IMR-90 (cell line): ENCODE measurements at regions not wholly inside any gene's neighbourhood (a gene's known extent, or its start where the extent isn't known, plus 50 kb on each side); places are given as distances from the start of the nearest gene placed in this dataset.

ENCODE experiments used
- ATAC-seq: fragments of 200-7000 bp; cut with Tn5 transposase; 2 replicates; pipeline ENCODE4 v1.9.1; 2020; ENCODE audit warnings: low read depth, mild to moderate bottlenecking, moderate library complexity
- BruUV-seq: library from RNA; stranded (reverse); fragments of 400-500 nt; replicated peaks from 2 replicates; lab custom pipeline; 2021; lab: Mats Ljungman, UMichigan
- CTCF ChIA-PET: fragments of 300-600 bp; formaldehyde crosslinking; extraction: SDS; loops from one replicate; lab custom pipeline; 2021; ENCODE audit warnings: antibody characterized with exemption; lab: Yijun Ruan, JAX
- POLR2A ChIA-PET: fragments of 300-600 bp; sonication (Branson Sonifier 250); formaldehyde crosslinking; loops from one replicate; lab custom pipeline; 2022; ENCODE audit warnings: antibody characterized with exemption; ENCODE audit not compliant: unreplicated experiment; lab: Charles Lee
- DNase-seq: peaks from one replicate; pipeline ENCODE4 v3.0.0; 2013
- H2AFZ ChIP-seq: replicated peaks from 2 replicates; pipeline ENCODE3; 2013; ENCODE audit warnings: low read length, mild to moderate bottlenecking; ENCODE audit not compliant: poor library complexity
- H2AK5ac ChIP-seq: 2 replicates; pipeline ENCODE4 v1.6.1; 2013; ENCODE audit warnings: low read depth, low read length, inconsistent platforms
- H2AK9ac ChIP-seq: replicated peaks from 2 replicates; pipeline ENCODE3; 2013; ENCODE audit warnings: mild to moderate bottlenecking, low read depth, low read length, moderate library complexity; ENCODE audit not compliant: poor library complexity
- H2BK120ac ChIP-seq: 2 replicates; pipeline ENCODE4 v1.6.1; 2013; ENCODE audit warnings: low read depth, low read length, inconsistent platforms
- H2BK15ac ChIP-seq: 3 replicates; pipeline ENCODE4 v1.6.1; 2013; ENCODE audit warnings: low read depth, low read length, inconsistent platforms
- H2BK20ac ChIP-seq: 2 replicates; pipeline ENCODE4 v1.6.1; 2013; ENCODE audit warnings: low read depth, mild to moderate bottlenecking, inconsistent platforms, low read length, moderate library complexity
- H2BK5ac ChIP-seq: 2 replicates; pipeline ENCODE4 v1.6.1; 2013; ENCODE audit warnings: mild to moderate bottlenecking, low read depth, low read length, inconsistent platforms; ENCODE audit not compliant: poor library complexity, severe bottlenecking
- H3K14ac ChIP-seq: replicated peaks from 2 replicates; pipeline ENCODE4 v1.6.1; 2013; ENCODE audit warnings: low read depth, low read length, inconsistent platforms
- H3K18ac ChIP-seq: 2 replicates; pipeline ENCODE4 v1.6.1; 2013; ENCODE audit warnings: low read depth, low read length, control low read depth
- H3K23ac ChIP-seq: 2 replicates; pipeline ENCODE4 v1.6.1; 2013; ENCODE audit warnings: low read depth, low read length, inconsistent platforms
- H3K27ac ChIP-seq: 2 replicates; pipeline ENCODE4 v1.5.1; 2013; ENCODE audit warnings: mild to moderate bottlenecking, control low read depth, low read length; ENCODE audit not compliant: insufficient read depth
- H3K27me3 ChIP-seq: 2 replicates; pipeline ENCODE4 v1.6.1; 2013; ENCODE audit warnings: low read length; ENCODE audit not compliant: control insufficient read depth, insufficient read depth
- H3K36me3 ChIP-seq: 2 replicates; pipeline ENCODE4 v1.6.1; 2013; ENCODE audit warnings: low read length, mixed read lengths; ENCODE audit not compliant: control insufficient read depth, insufficient read depth
- H3K4ac ChIP-seq: 2 replicates; pipeline ENCODE4 v1.6.1; 2013; ENCODE audit warnings: low read depth, low read length, inconsistent platforms
- H3K4me1 ChIP-seq: 2 replicates; pipeline ENCODE4 v1.6.1; 2013; ENCODE audit warnings: low read length, mixed read lengths; ENCODE audit not compliant: control insufficient read depth, insufficient read depth
- H3K4me2 ChIP-seq: 2 replicates; pipeline ENCODE4 v1.6.1; 2013; ENCODE audit warnings: low read depth, mild to moderate bottlenecking, control low read depth, low read length, moderate library complexity
- H3K4me3 ChIP-seq: 2 replicates; pipeline ENCODE4 v1.5.1; 2013; ENCODE audit warnings: low read depth, mild to moderate bottlenecking, control low read depth, low read length, moderate library complexity; ENCODE audit not compliant: insufficient read depth
- H3K56ac ChIP-seq: 2 replicates; pipeline ENCODE4 v1.6.1; 2013; ENCODE audit warnings: low read length, inconsistent platforms; ENCODE audit not compliant: insufficient read depth; ENCODE audit errors: extremely low read depth
- H3K79me1 ChIP-seq, 2 experiments: 2 replicates each; pipeline ENCODE4 v1.6.1; 2013; ENCODE audit warnings: low read length in 2 of 2, inconsistent platforms in 1 of 2, low read depth in 1 of 2
- H3K9ac ChIP-seq: 2 replicates; pipeline ENCODE4 v1.6.1; 2013; ENCODE audit warnings: low read depth, low read length, control low read depth
- H3K9me1 ChIP-seq: 2 replicates; pipeline ENCODE4 v1.6.1; 2013; ENCODE audit warnings: low read length, inconsistent platforms; ENCODE audit not compliant: insufficient read depth
- H3K9me3 ChIP-seq: 2 replicates; pipeline ENCODE4 v1.6.1; 2013; ENCODE audit warnings: low read length; ENCODE audit not compliant: control insufficient read depth, insufficient read depth
- H4K20me1 ChIP-seq: 2 replicates; pipeline ENCODE4 v1.6.1; 2013; ENCODE audit warnings: low read length, inconsistent platforms; ENCODE audit not compliant: insufficient read depth
- H4K5ac ChIP-seq: 2 replicates; pipeline ENCODE4 v1.6.1; 2013; ENCODE audit warnings: mild to moderate bottlenecking, low read depth, low read length, control low read depth
- H4K8ac ChIP-seq, 2 experiments: 2 replicates each; pipeline ENCODE4 v1.6.1; 2013; ENCODE audit warnings: low read depth in 2 of 2, low read length in 2 of 2, control low read depth in 1 of 2, inconsistent platforms in 1 of 2
- H4K91ac ChIP-seq: 2 replicates; pipeline ENCODE4 v1.6.1; 2013; ENCODE audit warnings: low read depth, low read length, inconsistent platforms; ENCODE audit not compliant: insufficient read depth
- BHLHE40 ChIP-seq: fragments of 150-350 bp; IDR thresholded peaks from 2 replicates; pipeline ENCODE4 v1.6.1; 2016; ENCODE audit warnings: mild to moderate bottlenecking, low read depth, low read length
- CEBPB ChIP-seq: IDR thresholded peaks from 2 replicates; pipeline ENCODE4 v1.6.1; 2012; ENCODE audit warnings: low read depth, low read length, improper control_type of control experiment
- CHD1 ChIP-seq: IDR thresholded peaks from 2 replicates; pipeline ENCODE4 v1.6.1; 2012; ENCODE audit warnings: low read depth, low read length, improper control_type of control experiment
- CTCF ChIP-seq: conservative IDR thresholded peaks from 2 replicates; pipeline ENCODE4 v1.5.1; 2012; ENCODE audit warnings: mild to moderate bottlenecking, low read depth, low read length, improper control_type of control experiment
- ELK1 ChIP-seq: fragments of 150-350 bp; IDR thresholded peaks from 2 replicates; pipeline ENCODE4 v1.6.1; 2016; ENCODE audit warnings: low read depth, mild to moderate bottlenecking, low read length, moderate library complexity, borderline replicate concordance
- FOS ChIP-seq: fragments of 150-350 bp; IDR thresholded peaks from 2 replicates; pipeline ENCODE4 v1.6.1; 2016; ENCODE audit warnings: low read depth, low read length
- MAFK ChIP-seq: IDR thresholded peaks from 2 replicates; pipeline ENCODE4 v1.6.1; 2012; ENCODE audit warnings: low read depth, low read length, improper control_type of control experiment
- MAZ ChIP-seq: IDR thresholded peaks from 2 replicates; pipeline ENCODE4 v1.6.1; 2012; ENCODE audit warnings: low read depth, mild to moderate bottlenecking, low read length, improper control_type of control experiment, moderate library complexity, borderline replicate concordance
- MXI1 ChIP-seq: IDR thresholded peaks from 2 replicates; pipeline ENCODE4 v1.6.1; 2012; ENCODE audit warnings: low read depth, mild to moderate bottlenecking, low read length, moderate library complexity, borderline replicate concordance
- NFE2L2 ChIP-seq: fragments of 150-350 bp; IDR thresholded peaks from 2 replicates; pipeline ENCODE4 v1.6.1; 2016; ENCODE audit warnings: low read depth, mild to moderate bottlenecking, low read length
- POLR2A ChIP-seq: IDR thresholded peaks from 2 replicates; pipeline ENCODE4 v1.6.1; 2012; ENCODE audit warnings: mild to moderate bottlenecking, low read depth, low read length
- RAD21 ChIP-seq: IDR thresholded peaks from 2 replicates; pipeline ENCODE4 v1.6.1; 2012; ENCODE audit warnings: low read length, improper control_type of control experiment
- RCOR1 ChIP-seq: IDR thresholded peaks from 2 replicates; pipeline ENCODE4 v1.6.1; 2012; ENCODE audit warnings: mild to moderate bottlenecking, low read length, improper control_type of control experiment; ENCODE audit not compliant: insufficient replicate concordance
- RFX5 ChIP-seq: IDR thresholded peaks from 2 replicates; pipeline ENCODE4 v1.8.0; 2012; ENCODE audit warnings: low read depth, mild to moderate bottlenecking, low read length, moderate library complexity
- SMC3 ChIP-seq: fragments of 150-350 bp; IDR thresholded peaks from 2 replicates; pipeline ENCODE4 v1.6.1; 2016; ENCODE audit warnings: low read depth, mild to moderate bottlenecking, antibody characterized with exemption, low read length, moderate library complexity
- USF2 ChIP-seq: fragments of 150-350 bp; IDR thresholded peaks from 2 replicates; pipeline ENCODE4 v1.6.1; 2017; ENCODE audit warnings: mild to moderate bottlenecking, antibody characterized with exemption, low read length, low read depth
- dilution Hi-C: fragments of 300-500 bp; cut with HindIII; formaldehyde crosslinking; loops from one replicate; pipeline ENCODE4 v1.14.3; 2018; ENCODE audit warnings: low sequenced_read_pairs; ENCODE audit not compliant: unreplicated experiment
- in situ Hi-C: fragments of 300-500 bp; cut with MboI; formaldehyde crosslinking; loops from 3 replicates; pipeline ENCODE4 v1.14.3; 2019; ENCODE audit warnings: low sequenced_read_pairs, inconsistent platforms, mixed read lengths
- intact Hi-C: fragments of 100-400 bp; cut with micrococcal nuclease; formaldehyde crosslinking; loops from 2 replicates; pipeline ENCODE4 v1.10.0; 2022

- H3K14ac ChIP-seq = no peak overlapping the region
- no peak overlapping the region for H4K5ac ChIP-seq
- intact Hi-C loops (no loop called here), in situ Hi-C loops (no loop called here), dilution Hi-C loops (no loop called here)
- no peak overlapping the region for H3K18ac ChIP-seq
- H3K9me3 ChIP-seq = no peaks in the 10 kb centered on the region
- H2BK120ac ChIP-seq = no peak overlapping the region
- TF ChIP-seq ELK1 (no peak), BHLHE40 (no peak), MAZ (no peak), CTCF (no peak), MAFK (no peak), NFE2L2 (no peak), RFX5 (no peak), POLR2A (no peak), CHD1 (no peak), USF2 (no peak), FOS (no peak), CEBPB (no peak), SMC3 (no peak), RAD21 (no peak), MXI1 (no peak), RCOR1 (no peak)
- no peak overlapping the region for H2BK20ac ChIP-seq
- H3K4me3 ChIP-seq = no peak overlapping the region
- H3K4me1 ChIP-seq = no peaks in the 10 kb centered on the region
- H2AK9ac ChIP-seq = no peak overlapping the region
- no peak overlapping the region for H2AK5ac ChIP-seq
- H4K20me1 ChIP-seq = no peaks in the 10 kb centered on the region
- ChIA-PET CTCF (interaction anchor here (0.9 kb wide), 1 partner anchor 15 kb away, joined by 3 read pairs; no protein-coding TSS in a partner anchor), POLR2A (interaction anchor here (0.6 kb wide), 1 partner anchor 206 kb away, joined by 3 read pairs; no protein-coding TSS in a partner anchor)
- no peak overlapping the region for H3K4ac ChIP-seq
- H2BK5ac ChIP-seq = no peak overlapping the region
- H3K23ac ChIP-seq = no peak overlapping the region
- DNase-seq = no peak
- no peak overlapping the region for H2AFZ ChIP-seq
- no peak overlapping the region for H3K27ac ChIP-seq
- no peak overlapping the region for H3K9ac ChIP-seq
- no TSS peak for BruUV-seq
- ATAC-seq = no peak
- H3K9me1 ChIP-seq = no peaks in the 10 kb centered on the region
- no peak overlapping the region for H2BK15ac ChIP-seq
- no peak overlapping the region for H4K8ac ChIP-seq
- no peaks in the 10 kb centered on the region for H3K79me1 ChIP-seq
- no peak overlapping the region for H3K4me2 ChIP-seq
- no peak overlapping the region for H4K91ac ChIP-seq
- H3K36me3 ChIP-seq = no peaks in the 10 kb centered on the region
- H3K27me3 ChIP-seq = no peaks in the 10 kb centered on the region
- no peak overlapping the region for H3K56ac ChIP-seq
Measured at GRCh38 chr5:123868267-123868666, 356.3 kb downstream of the CSNK1G3 start.
